SIG-M5 treated with dmso at 0.1 percent for 504 hours (cell line): ENCODE measurements at regions not wholly inside any gene's neighbourhood (a gene's known extent, or its start where the extent isn't known, plus 50 kb on each side); places are given as distances from the start of the nearest gene placed in this dataset.

Experiments
- DNase-seq: peaks from one replicate; lab custom pipeline; 2025; ENCODE audit not compliant: unreplicated experiment; lab: John Stamatoyannopoulos, UW

DNA sequence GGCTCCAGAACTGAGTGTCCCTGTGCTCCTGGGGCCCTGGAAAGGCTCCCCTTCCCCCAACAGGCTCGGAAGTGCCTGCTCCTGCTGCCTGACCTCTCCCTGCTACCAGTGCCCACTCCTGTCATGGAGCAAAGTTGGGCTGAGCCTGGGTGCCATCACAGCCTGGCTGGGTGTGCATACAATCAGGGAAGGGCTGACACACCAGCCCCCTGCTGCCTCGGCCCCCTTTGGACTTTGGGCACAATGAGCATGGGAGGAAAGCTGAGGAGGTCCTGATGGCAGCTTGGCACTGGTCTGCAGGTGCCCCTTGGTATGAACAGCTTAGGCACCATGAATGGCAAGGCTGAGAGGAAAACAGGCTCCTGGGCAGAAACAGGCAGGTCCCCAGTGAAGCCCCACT lies 405.0 kb downstream of the PID1 start:
- DNase-seq: no peak

DNA sequence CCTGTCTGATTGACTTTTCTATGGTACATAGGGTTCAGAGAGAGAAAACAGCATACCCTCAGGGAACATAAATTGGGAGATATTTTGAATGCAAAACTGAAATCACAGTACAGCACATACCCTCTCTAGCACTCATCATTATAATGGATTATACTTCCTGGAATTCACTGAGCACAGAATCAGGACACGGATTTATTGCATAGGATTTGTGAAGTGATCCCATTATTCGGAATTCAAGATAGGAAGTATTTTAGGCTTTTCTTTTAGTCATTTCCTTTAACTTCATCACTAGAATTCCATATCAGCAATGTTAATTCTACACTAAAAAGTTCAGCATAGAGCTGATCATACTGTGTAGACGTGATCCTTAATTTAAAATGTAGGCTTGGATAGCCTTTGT lies 407.0 kb downstream of the PID1 start:
- DNase-seq: no peak

DNA sequence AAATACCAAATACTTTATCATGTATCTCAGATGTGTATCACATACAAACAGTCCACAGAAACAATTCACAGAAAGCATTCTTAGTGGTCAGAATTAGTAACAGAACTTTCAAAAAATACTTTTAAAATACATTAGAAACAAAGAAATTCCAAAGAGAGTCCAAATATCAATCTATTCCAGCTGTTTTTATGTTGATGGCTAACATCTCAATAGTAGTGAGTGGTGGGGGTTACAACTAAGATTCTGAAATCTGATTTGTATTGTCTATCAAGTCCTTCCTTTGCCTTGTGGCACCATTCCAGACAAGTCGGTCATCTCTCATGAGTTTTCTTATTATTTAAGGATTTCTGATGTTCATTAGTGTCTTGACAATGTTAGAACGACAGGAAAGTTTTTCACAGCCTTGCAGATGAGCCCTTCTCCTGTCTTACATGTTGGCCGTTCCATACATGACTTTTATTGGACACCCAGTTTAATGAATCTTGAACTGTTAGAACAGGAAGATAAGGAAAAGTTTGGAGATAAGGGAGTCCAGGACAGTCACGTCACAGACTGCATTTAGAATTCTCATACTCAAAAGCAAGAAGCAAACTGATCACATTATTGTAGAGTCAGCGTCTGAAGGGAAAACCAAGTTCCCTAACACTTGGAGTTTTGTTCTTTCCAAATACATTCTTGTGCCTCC lies 410.3 kb downstream of the PID1 start:
- no peak for DNase-seq

DNA sequence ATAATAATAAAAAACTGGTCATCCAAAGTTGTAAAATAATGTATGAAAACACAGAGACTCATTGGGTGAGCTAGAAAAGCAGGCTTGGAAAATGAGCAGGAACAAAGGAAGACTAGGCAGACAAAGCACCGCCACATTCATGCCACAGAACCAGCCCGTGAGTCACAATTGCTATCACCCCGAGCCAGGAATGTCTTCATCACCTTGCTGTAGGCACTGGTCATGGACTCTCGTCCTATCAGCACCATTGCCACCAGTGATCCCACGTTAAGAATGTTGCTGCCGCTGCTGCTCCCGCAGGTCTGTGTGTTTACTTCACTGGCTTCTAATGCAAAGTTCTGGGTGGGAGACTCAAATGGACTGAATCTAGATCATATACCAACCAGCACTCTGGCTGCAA lies 417.9 kb downstream of the PID1 start:
- no peak for DNase-seq

DNA sequence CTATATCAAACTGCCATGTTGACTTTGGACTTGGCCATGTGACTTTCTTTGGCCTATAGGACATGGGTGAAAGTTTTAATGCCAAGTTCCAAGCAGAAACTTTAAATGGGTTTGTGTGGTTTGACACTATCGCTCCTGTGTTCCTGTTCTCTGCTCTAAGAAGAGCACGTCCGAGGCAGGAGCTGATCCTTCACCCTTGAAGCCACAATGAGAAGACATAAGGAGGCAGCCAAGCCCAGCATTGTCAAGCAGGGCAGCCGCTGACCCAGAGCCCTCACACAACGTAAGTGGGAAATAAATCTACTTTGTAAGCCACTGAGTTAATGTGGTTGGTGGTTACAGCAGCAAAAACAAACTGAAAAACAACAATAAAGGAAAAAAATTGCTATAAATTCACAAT lies 422.4 kb downstream of the PID1 start:
- no peak for DNase-seq

DNA sequence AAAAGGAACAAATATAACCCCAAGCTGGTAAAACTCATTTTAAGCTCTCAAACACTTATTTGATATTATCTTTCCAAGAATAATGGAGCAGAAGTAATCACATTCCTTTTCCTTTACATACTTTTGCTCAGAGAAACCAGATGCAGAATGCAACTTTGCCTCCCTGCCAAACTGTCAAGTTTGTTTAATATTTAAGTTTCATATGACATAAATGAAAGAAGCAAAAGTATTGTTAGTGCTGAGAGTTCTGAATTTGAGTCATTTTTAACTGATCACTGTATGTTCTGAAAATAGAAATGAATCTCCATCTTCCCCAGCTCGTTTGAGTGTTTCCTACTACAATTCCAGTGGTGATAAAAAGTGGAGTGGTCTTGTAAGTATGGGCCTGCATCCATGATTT lies 423.4 kb downstream of the PID1 start:
- no peak for DNase-seq

DNA sequence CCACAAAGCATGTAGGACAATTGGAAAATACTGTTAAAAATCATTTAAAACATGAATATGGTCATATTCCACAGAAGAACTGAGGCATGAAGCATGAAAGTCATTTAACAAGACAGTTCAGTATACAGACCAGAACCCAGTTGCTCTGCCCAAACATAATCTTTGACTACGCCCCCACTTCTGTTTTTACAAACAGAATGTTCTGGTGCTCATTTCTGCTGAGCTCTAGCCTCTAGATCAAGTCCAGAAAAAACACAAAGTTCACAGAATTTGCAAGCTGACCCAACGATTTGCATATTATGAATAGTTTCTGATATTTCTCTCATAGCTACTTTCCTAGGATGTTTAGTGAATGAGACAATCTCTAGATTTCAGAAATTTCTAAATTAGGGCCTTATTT lies 424.9 kb downstream of the PID1 start:
- no peak for DNase-seq

DNA sequence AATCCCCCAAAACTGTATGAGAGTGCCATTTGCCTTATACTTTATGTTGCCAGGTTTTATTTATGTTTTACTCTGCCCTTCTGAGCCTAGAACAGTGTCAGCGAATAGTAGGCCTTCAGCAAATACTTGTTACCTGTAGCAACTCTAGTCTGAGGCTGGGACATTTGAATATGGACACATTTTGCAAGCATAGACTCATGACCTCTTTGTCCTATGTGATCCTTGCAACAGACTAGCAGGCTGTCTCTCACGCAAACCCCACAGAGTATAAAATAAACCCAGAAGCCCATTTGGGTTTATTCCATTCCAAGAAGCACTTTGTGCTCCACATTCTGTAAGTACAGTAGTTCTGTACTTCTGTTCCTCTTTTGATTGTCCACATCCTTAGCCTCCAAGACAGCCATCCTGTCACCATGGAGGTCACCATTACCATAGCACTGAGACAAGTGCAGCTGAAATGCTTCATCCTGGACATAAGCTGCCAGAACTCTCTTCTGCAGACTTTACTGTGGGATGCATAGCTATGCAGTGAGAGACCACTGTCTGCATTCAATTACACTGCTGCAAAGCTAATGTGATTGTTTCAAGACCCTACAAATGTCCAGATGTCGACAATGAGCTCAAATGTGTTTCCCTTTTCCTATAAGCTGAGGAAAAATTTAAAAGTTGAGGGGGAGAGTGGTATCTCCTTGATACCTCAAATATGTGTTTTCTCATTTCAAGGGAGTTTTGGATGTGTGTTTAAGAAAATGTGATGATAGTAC lies 425.7 kb downstream of the PID1 start:
- DNase-seq: no peak

DNA sequence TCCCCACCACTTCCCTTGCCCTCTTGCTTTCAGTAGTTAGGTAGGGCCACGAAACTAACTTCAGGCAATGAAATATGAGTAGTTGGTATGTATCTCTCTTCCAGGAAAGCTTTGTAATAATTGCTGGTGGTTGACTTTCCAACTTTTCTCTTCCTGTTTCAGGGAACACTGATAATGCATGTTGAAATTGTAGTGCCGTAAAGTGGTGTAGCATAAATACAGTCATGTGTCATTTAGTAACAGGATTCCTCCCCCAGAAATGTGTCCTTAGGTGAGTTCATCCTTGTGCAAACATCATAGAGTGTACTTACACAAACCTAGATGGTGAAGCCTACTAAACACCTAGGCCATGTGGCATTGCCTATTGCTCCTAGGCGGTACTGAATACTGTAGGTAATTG lies 429.2 kb downstream of the PID1 start:
- DNase-seq: no peak

DNA sequence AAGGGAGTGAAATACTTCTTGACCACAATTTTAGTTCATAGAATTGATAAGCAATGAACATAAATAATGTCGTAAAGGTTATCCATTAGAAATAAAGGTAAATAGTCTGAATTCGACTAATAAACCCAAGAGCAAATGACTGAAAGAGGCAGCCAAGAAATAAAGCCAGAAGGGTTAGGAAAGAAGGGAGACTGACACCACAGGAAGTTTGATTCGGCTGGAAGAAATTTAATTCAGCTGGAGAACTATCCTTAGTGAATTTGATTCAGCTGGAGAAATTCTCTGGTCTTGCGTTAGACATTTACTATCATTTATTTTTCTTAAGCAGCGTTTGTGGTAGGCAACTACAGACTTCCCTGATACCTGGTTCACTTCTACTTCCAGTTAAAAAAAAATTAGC lies 429.6 kb downstream of the PID1 start:
- DNase-seq: no peak

DNA sequence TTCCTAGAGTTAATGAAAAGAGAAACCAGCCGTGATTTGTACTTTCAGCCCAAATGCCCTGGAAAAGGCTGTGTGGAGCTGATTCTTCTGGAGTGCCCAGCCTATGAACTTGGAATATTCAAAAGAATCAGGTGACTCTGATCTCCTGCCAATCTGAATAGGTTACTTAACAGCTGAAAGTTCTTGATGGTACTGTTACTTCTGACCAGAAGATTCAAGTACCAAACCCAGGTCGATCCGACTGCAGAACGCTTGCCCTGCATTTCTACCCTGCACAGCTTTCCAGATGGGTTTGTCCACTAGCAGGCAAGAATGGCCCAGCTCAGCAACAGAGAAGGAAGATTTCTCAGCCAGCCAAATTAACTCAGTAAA lies 430.4 kb downstream of the PID1 start:
- DNase-seq: no peak

DNA sequence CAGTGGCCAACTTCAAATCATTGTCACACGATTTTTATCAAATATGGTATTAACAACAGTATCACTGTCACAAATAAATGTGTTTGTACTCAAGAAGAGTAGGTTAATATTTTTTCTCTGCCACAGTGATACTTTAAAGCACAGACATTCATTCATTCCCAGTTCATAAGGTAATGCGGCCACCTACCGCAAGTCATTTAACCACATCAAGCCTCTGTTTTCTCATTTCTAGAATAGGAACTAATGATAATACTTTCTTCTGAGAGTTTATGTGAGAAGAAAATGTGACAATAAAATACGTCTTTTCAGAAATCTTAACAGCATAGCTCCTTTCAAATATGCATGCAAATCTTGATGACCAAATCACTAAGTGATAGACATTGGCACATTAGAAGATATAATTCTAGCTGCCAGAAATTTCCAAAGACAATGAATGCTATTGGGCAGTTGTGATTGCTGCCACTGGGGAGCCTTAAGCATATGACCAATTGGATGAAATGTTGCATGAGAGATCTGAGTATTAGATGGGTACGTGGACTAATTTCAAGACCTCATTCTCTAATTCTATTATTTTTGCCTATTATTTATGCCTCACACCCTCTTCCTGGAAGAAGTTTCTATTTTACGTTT lies 430.9 kb downstream of the PID1 start:
- no peak for DNase-seq

DNA sequence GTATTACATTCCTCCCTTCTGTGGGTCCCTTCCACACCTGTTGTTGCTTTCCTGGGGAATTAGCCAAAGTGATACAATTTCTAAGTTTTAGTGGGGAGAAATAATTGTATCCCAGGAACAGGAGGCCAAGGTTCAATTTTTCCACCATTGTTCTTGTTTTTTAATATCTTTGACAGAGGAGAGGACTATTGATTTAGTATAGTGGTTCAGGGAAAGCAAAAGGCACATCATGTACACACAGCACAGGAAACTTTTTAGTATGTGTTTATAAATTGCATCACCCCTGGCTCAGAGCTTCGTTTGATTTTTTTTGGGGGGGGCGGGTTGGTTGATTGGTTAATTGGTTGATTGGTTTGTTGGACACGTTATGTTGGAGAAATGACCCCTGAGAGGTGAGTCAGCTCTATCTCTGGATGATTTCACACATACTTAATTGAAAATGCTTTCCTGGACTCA lies 431.6 kb downstream of the PID1 start:
- DNase-seq: no peak

DNA sequence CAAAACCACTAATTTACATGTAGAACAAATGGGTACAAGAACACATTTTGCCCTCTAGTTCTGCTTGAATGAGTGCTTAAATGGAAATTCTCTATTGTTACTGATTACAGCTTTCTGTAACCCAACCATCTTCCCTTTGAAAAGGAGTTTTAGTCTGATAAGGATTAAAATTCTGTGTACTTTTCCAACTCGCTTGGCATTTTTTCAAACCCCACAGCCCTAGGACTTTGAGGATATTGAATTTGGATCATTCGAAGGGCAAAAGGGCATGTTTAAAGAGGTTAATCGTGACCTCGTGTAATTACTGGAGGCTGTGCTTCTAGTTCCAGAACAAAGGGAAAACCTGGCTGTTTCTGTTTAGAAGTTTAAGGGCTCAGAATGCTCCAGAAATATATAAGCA lies 432.3 kb downstream of the PID1 start:
- no peak for DNase-seq

DNA sequence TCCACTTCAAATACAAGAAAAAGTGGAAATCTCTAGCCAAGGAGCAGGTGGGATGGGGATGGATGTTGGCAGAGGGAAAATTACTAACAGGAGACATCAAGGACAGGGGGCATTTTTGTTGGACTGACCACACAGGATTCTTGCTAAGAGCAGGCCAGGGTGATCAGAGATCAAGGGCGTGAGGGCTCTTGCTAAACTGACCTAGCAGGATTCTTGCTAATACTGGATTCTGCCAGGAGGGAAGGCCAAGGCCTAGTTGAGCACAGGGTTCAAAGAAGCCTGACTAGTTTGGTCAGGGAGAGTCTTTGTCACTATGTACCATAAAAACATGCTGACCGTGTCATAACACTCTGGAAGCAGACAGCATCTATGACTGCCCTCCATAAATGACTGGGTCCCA lies 442.7 kb downstream of the PID1 start:
- DNase-seq: no peak

DNA sequence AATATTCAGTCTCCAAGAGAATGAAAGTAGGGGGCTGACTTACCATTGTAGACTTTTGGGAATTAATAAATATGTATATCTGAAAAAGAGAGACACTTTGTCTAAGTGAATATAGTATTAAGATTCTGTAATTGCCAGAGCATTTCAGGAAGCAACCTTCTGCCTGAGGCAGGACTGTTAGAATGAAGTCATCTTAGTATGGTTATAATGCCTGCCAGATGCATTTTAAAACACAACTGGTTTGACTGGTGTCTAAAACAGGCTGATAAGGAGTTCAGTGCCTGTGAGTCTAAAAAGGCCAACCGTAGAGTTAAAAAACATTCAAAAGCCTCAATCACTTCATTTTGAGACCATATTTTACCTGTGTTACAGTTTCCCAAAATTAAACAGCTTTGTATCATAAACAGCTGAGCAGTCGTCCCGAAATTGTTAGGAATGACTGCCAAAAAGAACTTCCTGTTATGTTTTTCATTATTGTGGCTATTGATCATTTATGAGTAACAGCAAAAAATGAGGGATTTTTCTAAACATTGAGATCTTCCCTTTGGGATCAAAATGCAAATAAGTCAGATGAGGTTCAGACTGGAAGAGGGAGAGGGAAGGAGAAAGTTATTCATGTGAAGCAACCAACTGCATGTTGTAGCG lies 443.9 kb downstream of the PID1 start:
- no peak for DNase-seq

DNA sequence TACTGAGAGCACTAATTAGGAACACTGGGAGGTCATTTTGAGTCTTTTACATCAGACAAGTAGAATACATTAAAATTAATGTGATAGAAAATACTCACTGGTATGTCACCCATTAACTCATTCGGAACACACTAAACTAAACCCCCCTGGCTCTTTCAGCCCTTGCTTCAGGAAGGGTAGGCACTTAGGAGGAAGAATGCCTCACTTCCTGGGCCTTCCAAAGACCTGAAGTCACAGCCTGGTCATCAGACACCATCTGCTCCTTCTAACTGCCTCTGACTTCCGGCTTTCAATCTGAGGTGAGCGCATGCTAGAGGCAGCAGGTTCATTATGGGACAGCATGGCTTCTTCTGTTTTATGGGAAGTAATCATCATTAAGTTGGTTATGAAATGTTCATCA lies 451.4 kb downstream of the PID1 start:
- DNase-seq: no peak

DNA sequence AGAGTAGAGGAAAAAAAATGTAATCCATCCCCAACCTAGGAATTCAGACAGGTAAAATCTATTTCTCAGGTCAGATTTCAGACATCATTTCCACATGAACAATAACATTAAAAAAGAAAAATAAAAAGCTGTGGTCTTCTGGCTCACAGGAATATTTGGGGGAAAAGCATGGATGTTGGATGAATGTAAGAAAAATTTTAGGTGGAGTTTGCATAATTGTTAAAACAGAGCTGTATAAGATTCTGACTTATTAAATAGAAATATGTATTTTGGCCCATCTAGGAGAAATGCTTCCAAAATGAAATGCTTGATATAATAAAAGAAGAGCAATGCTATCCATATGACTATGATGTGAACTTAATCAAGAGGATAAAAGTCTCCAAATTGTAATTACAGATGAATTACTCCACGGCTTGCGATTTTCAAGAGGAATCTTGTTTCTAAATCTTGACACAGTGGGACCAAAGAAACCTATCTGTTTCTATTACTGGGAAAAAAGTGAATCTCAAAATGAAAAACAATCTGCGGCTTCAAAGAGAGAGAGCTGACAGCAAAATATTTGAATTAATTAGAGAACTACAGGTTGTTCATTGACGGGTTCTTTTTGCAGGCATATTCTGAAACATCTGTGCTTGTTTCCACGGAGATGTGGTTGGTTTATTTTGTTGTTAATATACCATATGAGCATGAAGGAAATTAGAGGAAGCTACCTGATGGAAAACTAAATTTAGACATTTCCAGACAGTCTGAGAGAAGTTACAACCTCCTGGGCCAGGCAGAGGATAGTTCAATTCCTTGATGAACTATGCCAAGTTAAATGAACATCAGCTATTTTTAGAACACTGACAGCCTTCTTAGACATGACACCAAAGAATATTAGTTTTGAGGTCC lies 468.7 kb downstream of the PID1 start:
- DNase-seq: no peak

DNA sequence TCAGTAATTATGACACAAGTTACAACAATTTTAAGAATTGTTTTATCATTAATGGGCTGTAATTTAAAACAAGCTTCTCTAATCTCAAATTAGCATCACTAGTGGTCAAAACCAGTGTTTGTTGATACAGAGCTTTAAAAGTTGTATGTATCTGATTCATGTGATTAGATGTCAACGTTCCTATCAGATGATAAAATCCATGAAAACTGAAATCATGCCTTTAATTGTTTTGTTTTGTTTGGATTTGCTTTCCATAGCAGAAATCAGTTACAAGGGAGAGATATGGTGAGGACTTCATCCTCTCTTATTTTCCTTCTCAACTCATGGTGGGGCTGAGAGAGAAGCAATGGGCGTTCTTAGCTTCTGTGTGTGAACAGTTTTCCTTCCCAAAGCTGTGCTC lies 469.6 kb downstream of the PID1 start:
- no peak for DNase-seq

DNA sequence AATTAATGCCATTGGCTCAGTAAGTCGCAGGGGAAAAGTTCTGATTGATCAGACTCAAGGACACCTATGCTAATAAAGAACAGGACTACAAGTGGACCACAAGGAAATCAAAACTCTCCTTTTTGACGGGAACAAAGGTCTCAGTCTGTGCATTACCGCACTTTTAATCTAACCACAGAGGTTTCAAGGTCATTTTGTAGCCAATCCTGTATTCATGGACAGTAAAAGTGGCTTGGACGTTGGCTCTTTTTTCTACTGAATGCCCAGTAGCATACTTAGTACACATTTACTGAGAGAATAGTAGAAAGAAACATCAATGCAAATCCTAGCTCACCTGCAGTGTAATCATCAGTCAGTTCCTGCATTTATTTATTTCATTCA lies 471.9 kb downstream of the PID1 start:
- DNase-seq: no peak
